H1 (cell line): ENCODE measurements at regions not wholly inside any gene's neighbourhood (a gene's known extent, or its start where the extent isn't known, plus 50 kb on each side); places are given as distances from the start of the nearest gene placed in this dataset.

Source experiments
- HDAC2 ChIP-seq, 2 experiments: fragments of 300-600 bp in 1 of 2; sonication (generic) in 1 of 2; IDR thresholded peaks; 2 replicates each; pipeline ENCODE4 v1.6.1; 2011 to 2012; ENCODE audit warnings: low read depth in 2 of 2, low read length in 2 of 2, mild to moderate bottlenecking in 2 of 2, moderate library complexity in 2 of 2, borderline replicate concordance in 1 of 2, inconsistent platforms in 1 of 2
- NANOG ChIP-seq: IDR thresholded peaks from 2 replicates; pipeline ENCODE4 v1.6.1; 2011; ENCODE audit warnings: low read length, low read depth, mild to moderate bottlenecking, inconsistent platforms; ENCODE audit not compliant: insufficient read depth, poor library complexity, severe bottlenecking
- PHF8 ChIP-seq: fragments of 200-600 bp; sonication (generic); conservative IDR thresholded peaks from 2 replicates; pipeline ENCODE4 v1.7.1; 2012; ENCODE audit warnings: low read depth, mild to moderate bottlenecking, inconsistent platforms, low read length, moderate library complexity
- SIRT6 ChIP-seq: IDR thresholded peaks from one replicate; pipeline ENCODE4 v1.7.1; 2012; ENCODE audit warnings: low read length, inconsistent platforms
- TF ChIP-seq, protein P1 (sequence below): IDR thresholded peaks from 2 replicates; pipeline ENCODE4 v1.6.1; 2011; ENCODE audit warnings: low read depth, mild to moderate bottlenecking, low read length; ENCODE audit not compliant: insufficient read depth

DNA sequence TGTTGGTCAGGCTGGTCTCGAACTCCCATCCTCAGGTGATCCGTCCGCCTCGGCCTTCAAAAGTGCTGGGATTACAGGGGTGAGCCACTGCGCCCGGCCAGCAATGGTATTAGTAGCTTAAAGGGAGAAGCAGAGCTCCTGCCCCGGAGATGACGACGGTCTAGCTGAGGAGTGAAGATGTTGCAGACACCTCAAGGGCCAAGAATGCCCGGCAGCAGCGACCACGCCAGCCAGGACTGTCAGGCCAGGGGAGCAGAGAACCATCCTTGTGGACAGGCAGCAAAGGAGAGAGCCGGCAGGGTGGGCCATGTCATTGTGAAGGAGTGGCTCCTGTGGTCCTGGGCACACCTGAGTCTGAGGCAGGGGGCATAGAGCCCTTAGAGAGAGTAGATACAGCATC, 210.1 kb upstream of the BCOR start (continued):
- TF ChIP-seq, protein P1, sequence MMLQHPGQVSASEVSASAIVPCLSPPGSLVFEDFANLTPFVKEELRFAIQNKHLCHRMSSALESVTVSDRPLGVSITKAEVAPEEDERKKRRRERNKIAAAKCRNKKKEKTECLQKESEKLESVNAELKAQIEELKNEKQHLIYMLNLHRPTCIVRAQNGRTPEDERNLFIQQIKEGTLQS = no peak
- TF ChIP-seq NANOG (no peak), PHF8 (no peak), HDAC2 (IDR thresholded peaks at IDR 0.05; ENCODE audit: borderline replicate concordance in 1 of 2, low read depth in 2 of 2, low read length in 2 of 2) (no peak), SIRT6 (no peak)
